HG02610 (cell line): ENCODE measurements at regions not wholly inside any gene's neighbourhood (a gene's known extent, or its start where the extent isn't known, plus 50 kb on each side); places are given as distances from the start of the nearest gene placed in this dataset.
A peak's percentile ranks its signal among the peaks of the same experiment; 100 is the strongest.

ENCODE experiments used
- ATAC-seq: cut with Tn5 transposase; IDR thresholded peaks from one replicate; pipeline ENCODE4 v1.9.1; 2021; ENCODE audit warnings: mild to moderate bottlenecking, moderate library complexity; ENCODE audit not compliant: unreplicated experiment

GRCh38 chr14:34069854-34070582 is 119.1 kb upstream of the EGLN3 start:
- no peak for ATAC-seq

- no peak for ATAC-seq
Measured at GRCh38 chr14:34067587-34067986, 116.7 kb upstream of the EGLN3 start.

GRCh38 chr14:34065690-34066391 is 115.0 kb upstream of the EGLN3 start:
- no peak for ATAC-seq

- no peak for ATAC-seq
Measured at GRCh38 chr14:34065236-34065635, 114.4 kb upstream of the EGLN3 start.

- no peak for ATAC-seq
Measured at GRCh38 chr14:34064349-34064748, 113.5 kb upstream of the EGLN3 start.

GRCh38 chr14:34063470-34064164 is 112.7 kb upstream of the EGLN3 start:
- ATAC-seq: no peak

GRCh38 chr14:34063042-34063441 is 112.2 kb upstream of the EGLN3 start:
- no peak for ATAC-seq

- ATAC-seq: no peak
Measured at GRCh38 chr14:34062353-34062973, 111.6 kb upstream of the EGLN3 start.

GRCh38 chr14:34060651-34060999 is 109.8 kb upstream of the EGLN3 start:
- no peak for ATAC-seq

- peak; percentile 89 for ATAC-seq
Measured at GRCh38 chr14:34059925-34060650, 109.2 kb upstream of the EGLN3 start.

GRCh38 chr14:34059037-34059924 is 108.4 kb upstream of the EGLN3 start:
- ATAC-seq: no peak

GRCh38 chr14:34058510-34058909 is 107.6 kb upstream of the EGLN3 start:
- ATAC-seq: no peak

GRCh38 chr14:34056046-34056445 is 105.2 kb upstream of the EGLN3 start:
- ATAC-seq: no peak

- ATAC-seq: no peak
Measured at GRCh38 chr14:34055157-34055950, 104.5 kb upstream of the EGLN3 start.

GRCh38 chr14:34053666-34054065 is 102.8 kb upstream of the EGLN3 start:
- no peak for ATAC-seq

- no peak for ATAC-seq
Measured at GRCh38 chr14:34052658-34053014, 101.8 kb upstream of the EGLN3 start.

- peak; percentile 88 for ATAC-seq
Measured at GRCh38 chr14:34051966-34052657, 101.2 kb upstream of the EGLN3 start.

GRCh38 chr14:34050606-34051005 is 99.7 kb upstream of the EGLN3 start:
- ATAC-seq: no peak

GRCh38 chr14:34049790-34050189 is 98.9 kb upstream of the EGLN3 start:
- ATAC-seq: no peak
